Lower lobe of right lung (tissue), 2 donors: ENCODE measurements at regions not wholly inside any gene's neighbourhood (a gene's known extent, or its start where the extent isn't known, plus 50 kb on each side); places are given as distances from the start of the nearest gene placed in this dataset.

Source experiments
- ATAC-seq, 2 donors: fragments of 200-7000 bp; cut with Tn5 transposase; one replicate each; pipeline ENCODE4 v1.9.1; 2020 to 2022; ENCODE audit warnings: mild to moderate bottlenecking in 2 of 2, moderate library complexity in 2 of 2
- DNase-seq: peaks from one replicate; pipeline ENCODE4 v3.0.0-alpha.2; 2020
- H3K27ac ChIP-seq: fragments of 200-600 bp; one replicate; pipeline ENCODE4 v1.8.0; 2022
- H3K27me3 ChIP-seq: fragments of 200-600 bp; one replicate; pipeline ENCODE4 v1.8.0; 2022; ENCODE audit warnings: low read depth
- H3K36me3 ChIP-seq: fragments of 200-600 bp; one replicate; pipeline ENCODE4 v1.8.0; 2022; ENCODE audit warnings: mild to moderate bottlenecking
- H3K4me1 ChIP-seq: fragments of 200-600 bp; one replicate; pipeline ENCODE4 v1.8.0; 2022
- H3K4me3 ChIP-seq: fragments of 200-600 bp; one replicate; pipeline ENCODE4 v1.8.0; 2022; ENCODE audit warnings: mild to moderate bottlenecking
- H3K9me3 ChIP-seq: fragments of 200-600 bp; one replicate; pipeline ENCODE4 v1.8.0; 2022
- intact Hi-C: fragments of 100-400 bp; cut with DNase I; formaldehyde crosslinking; loops from one replicate; pipeline ENCODE4 v1.11.0; 2022
- TF ChIP-seq, protein P1 (sequence below): fragments of 200-600 bp; IDR thresholded peaks from one replicate; pipeline ENCODE4 v1.8.0; 2022; ENCODE audit warnings: antibody characterized with exemption, mild to moderate bottlenecking
- donor health status: DM: no; HTN: yes; CAD: no; lungs with severe emphysema.

DNA sequence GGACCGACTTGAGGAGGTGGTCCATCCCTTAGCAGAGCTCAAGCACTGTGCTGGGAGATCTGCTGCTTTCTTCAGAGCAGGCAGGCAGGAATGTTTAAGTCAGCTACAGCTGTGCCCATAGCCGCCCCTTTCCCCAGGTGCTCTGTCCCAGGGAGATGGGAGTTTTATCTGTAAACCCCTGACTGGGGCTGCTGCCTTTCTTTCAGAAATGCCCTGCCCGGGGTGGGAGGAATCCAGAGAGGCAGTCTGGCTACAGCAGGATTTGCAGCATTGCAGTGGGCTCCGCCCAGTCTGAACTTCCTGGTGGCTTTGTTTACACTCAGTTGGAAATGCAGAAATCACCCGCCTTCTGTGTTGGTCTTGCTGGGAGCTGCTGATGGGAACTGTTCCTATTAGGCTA lies 51.2 kb upstream of the SEMA3A start:
- TF ChIP-seq, protein P1, sequence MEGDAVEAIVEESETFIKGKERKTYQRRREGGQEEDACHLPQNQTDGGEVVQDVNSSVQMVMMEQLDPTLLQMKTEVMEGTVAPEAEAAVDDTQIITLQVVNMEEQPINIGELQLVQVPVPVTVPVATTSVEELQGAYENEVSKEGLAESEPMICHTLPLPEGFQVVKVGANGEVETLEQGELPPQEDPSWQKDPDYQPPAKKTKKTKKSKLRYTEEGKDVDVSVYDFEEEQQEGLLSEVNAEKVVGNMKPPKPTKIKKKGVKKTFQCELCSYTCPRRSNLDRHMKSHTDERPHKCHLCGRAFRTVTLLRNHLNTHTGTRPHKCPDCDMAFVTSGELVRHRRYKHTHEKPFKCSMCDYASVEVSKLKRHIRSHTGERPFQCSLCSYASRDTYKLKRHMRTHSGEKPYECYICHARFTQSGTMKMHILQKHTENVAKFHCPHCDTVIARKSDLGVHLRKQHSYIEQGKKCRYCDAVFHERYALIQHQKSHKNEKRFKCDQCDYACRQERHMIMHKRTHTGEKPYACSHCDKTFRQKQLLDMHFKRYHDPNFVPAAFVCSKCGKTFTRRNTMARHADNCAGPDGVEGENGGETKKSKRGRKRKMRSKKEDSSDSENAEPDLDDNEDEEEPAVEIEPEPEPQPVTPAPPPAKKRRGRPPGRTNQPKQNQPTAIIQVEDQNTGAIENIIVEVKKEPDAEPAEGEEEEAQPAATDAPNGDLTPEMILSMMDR = no peak
- ATAC-seq (no peak), DNase-seq (peak; percentile 58)
- no peaks in the 10 kb centered on the region for H3K36me3 ChIP-seq
- no peaks in the 10 kb centered on the region for H3K27me3 ChIP-seq
- no peak overlapping the region for H3K27ac ChIP-seq
- H3K4me3 ChIP-seq = no peak overlapping the region
- H3K9me3 ChIP-seq = peaks cover 8% of the 10 kb centered on the region
- peaks cover 10% of the 10 kb centered on the region for H3K4me1 ChIP-seq
- intact Hi-C loops = no loop called here
